GM18517 (cell line): ENCODE measurements at regions not wholly inside any gene's neighbourhood (a gene's known extent, or its start where the extent isn't known, plus 50 kb on each side); places are given as distances from the start of the nearest gene placed in this dataset.
"Not testable (repeated sequence)": the region's sequence is repeated elsewhere in the genome, so short reads cannot be mapped to it uniquely, and the experiment has no call there.

Source experiments
- ATAC-seq: cut with Tn5 transposase; IDR thresholded peaks from one replicate; pipeline ENCODE4 v1.9.1; 2021; ENCODE audit warnings: mild to moderate bottlenecking, moderate library complexity; ENCODE audit not compliant: unreplicated experiment

DNA sequence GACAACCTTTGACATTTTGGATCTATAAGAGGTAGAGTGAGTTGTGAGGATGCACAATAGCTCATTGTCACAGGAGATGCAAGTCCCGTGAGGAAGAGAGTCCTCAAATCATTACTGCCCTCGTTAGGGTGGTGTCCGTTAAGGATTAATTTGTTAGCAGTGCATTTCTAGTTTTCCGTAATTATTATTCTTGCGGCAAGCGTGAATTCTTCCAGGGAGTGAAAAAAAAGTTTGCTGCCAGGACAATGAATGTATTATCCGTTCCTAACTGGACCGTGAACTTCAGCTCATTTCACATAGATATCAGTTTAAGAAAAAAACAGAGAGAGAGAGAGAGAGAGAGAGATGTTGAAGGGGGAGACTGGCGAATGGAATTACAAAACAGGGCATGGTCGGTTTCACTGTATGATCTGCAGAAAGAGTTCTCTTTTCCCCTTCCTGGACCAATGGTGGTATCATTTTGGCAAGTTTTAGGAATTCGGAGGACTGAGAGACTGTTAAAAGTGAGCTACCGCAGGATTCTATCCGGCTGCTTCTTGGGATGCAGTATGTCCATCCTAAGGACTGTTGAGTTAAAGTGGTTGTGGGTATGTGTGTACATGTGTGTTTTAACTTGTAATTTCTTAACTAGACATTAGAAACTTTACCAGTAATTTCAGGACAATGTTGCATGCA lies 216.0 kb upstream of the NFIA start:
- ATAC-seq = no peak

DNA sequence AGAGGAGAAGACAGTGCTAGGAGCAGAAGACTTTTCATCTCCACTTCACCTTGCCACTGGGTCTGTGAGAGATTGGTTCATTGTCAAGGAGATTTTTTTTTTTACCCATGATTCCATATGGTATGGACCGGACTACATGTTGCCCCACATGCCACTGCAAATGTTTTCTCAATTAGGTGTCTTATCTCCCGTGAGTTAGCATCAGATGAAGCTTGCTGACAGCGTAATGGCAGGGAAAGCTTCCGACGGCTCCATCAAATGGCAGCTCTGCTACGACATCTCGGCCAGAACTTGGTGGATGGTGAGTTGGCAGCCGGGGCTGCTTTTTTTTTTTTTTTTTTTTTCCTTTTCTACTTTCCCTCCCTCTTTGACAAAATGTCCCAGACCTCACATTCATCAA lies 217.2 kb upstream of the NFIA start:
- no peak for ATAC-seq

DNA sequence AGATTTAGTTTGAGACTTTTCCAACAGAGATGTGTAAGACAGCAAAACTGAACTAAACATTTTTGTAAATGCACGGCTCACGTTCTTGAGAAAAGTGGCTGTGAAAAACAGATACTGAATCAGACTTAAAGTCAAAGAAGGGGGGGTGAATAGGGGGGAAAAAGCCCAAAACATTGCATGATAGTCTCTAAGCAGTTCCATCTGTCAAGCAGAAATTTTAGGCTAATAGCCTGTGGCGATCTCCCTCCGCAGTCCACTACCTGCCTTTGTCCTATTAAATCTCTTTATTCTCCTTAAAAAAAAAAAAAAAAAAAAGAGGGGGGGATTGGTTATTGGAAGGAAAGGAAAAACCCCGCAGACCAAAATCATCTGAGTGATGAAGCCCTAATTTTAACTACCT lies 217.6 kb upstream of the NFIA start:
- ATAC-seq = no peak

DNA sequence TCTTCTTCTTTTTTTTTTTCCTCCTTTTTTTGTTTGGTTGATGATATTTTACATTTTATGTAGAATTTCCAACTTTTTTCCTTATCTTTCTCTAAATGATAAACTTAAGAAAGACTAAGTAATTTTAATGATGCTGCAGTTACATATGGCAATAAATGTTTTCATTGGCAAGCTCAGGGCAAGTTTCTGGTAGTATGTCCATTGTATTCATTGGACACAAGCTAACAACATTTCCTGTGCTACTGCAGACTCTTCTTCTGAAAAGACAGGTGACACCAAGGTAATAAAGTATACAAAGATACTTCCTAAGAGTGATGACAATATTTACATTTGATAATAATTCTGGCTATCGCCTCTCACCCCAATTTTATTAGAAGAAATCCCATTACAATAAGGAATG lies 219.2 kb upstream of the NFIA start:
- ATAC-seq = no peak

DNA sequence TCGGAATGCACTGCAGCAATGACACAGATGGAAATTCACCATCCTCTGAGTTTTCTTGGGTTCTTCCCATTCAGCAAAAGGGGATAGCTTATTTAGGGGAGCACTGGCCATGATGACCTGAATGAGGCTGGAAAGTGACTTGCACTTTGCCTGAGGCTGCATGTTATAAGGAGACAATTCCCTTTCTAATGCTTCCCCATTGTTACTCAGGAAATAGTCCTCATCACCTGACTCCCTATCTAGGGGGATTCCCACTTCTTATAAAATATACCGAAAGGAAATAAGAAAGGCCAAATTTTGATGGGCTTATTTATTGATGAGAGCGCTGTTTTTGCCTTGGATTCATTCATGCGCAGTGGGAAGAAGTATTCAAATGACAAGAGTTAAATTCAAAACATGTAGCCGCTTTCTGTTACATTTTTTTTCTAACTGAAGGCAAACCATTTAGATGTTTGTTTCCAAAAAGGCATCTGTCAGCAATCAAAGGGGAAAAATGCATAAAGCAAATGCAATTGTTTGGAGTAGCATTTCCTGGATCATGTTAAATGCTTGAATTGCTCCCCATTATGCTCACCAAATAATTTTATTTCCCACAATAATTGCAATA lies 220.3 kb upstream of the NFIA start:
- ATAC-seq = no peak

DNA sequence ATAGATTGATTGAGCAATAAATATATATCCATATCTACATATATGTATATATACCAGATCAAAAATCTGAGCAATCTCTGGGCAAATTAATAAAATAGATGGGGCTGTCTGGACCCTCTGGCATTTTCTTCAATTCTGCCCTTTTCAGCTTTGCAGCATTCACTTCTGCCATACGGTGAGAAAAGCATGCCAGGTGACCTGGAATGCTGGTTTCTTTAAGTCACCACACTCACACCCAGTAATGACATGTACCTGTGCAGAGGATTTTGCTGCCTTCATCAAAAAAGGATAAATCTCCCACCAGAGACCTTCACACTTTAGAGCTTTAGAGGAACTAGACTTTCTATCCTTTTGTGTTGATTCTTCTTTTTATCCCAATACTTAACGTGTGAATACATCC lies 223.2 kb upstream of the NFIA start:
- ATAC-seq = no peak

DNA sequence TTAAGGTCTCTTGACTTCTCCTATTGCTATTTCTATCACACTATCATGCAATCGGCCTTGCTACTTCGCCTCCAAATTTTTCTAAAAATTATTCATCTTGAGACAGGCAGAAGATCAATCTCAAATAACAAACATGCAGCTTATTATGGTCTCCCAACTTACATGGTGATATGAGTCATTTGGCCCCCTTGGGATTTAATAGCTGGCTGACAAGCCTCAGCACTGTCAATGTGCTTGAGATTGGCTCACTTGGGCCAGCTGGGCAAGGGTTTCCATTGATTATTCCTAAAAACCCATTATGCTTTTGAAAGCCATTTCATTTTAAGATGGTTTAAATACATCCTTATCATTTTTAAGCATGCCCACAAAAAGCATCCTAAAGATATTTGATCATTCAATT lies 224.5 kb upstream of the NFIA start:
- ATAC-seq = no peak

DNA sequence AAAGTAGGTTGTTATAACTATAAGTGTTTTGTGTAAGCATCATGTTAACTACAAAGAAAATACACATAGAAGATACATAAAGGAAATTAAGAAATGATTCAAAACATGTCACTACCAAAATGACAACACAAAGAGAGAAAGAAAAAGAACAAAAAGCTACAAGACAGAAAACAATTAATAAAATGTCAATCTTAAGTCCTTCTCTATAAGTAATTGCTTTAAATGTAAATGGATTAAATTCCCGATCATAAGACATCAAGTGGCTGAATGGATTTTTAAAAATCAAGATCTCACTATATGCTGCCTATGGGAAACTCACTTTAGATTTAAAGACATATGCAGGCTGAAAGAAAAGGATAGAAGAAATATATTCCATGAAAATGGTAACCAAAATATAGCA lies 232.3 kb upstream of the NFIA start:
- no peak for ATAC-seq

DNA sequence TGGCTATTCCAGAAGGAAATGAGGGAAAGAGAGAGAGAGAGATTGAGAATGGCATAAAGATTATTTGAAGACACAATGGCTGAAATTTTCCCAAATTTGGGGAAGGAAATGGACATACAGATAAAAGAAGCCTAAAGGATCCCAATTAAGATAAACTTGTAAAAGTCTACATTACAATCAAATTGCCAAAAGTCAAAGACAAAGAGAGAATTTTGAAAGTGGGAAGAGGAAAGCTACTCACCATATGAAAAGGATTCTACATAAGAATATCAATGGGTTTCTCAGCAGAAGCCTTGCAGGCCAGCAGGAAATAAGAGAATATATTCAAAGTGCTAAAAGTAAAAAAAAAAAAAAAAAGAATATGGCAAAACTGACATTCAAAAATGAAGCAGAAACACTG lies 233.0 kb upstream of the NFIA start:
- no peak for ATAC-seq

DNA sequence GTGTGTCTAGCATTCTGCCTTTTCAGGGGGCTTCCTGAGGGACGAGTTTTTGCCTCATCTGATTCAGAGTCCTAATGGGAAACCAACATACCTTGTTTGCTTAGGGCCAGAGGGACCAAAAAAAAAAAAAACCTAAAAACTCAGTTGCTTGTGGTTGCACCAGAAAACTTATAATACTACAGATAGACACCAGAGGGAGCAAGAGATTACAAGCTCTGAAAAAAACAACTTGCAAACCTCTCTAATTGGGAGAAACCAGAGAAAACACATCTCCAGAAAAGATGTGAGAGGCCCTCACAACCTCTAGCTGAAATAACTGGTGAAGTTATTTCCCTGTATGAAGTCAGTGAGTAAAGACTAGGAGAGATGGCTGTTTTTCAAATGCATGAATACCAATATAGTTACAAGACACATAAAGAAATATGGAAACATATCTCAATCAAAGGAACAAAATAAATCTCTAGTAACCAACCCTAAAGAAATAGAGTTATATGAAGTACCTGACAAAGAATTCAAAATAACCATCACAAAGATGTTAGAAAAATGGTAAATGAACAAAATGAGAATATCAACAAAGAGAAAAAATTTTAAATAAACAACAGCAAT lies 233.7 kb upstream of the NFIA start:
- no peak for ATAC-seq

DNA sequence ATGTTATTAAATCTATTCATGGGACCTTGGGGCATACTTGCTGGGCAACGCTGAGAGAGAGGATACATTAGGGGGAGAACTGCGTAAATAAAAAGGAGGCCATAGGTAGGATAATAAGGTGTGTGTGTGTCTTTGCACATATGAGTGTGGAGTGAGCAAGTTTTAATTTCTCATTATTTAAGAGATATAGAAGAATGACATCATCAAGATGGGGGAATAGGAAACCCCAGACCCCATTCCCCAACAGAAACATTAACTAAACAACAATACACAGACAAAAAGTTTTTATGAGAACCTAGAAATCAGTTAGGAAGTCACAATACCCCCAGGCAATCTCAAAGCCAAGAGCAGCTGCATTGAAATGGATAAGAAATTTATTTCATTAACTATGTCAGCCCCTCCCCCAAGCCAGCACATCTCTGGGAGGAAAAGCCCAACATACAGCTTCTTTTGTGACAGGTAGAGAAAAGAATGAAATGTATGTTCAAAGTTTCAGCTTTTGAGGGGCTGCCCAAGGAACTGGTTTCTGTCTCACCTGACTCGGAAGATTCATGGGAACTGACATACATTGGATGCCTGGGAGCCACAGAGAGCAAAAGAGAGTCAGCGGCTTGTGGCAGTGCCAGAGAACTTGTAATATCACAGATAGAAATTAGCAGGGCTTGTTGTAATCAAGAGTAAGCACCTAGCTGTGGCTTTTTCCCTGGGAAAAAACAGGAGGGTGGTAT lies 234.3 kb upstream of the NFIA start:
- no peak for ATAC-seq

DNA sequence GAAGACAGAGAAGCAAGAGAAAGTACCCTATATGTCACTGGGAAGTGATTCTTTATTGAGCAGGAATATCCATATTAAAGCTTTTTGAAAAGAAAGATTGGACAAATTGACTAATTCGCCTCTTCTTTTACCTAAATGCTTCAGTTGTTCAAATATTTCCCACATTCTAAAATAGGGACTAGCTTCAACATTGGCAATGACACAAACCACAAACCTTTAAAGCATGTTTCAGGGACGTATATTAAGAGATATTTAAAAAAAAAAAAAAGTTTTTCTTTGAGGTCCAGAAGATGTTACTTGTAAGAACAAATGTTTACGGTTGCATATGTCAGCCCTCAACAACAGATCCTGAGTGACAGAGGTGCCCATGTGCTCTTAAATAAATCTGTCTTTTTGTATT lies 235.0 kb upstream of the NFIA start:
- no peak for ATAC-seq

DNA sequence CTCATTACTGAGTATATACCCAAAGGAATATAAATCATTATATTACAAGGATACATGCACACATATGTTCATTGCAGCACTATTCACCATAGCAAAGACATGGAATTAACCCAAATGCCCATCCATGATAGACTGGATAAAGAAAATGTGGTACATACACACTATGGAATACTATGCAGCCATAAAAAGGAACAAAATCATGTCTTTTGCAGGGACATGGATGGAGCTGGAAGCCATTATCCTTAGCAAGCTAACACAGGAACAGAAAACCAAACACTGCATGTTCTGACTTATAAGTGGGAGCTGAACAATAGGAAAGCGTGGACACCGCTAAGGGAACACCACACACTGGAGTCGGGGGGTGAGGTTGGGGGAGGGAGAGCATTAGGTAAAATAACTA lies 236.7 kb upstream of the NFIA start:
- not testable (repeated sequence) for ATAC-seq

DNA sequence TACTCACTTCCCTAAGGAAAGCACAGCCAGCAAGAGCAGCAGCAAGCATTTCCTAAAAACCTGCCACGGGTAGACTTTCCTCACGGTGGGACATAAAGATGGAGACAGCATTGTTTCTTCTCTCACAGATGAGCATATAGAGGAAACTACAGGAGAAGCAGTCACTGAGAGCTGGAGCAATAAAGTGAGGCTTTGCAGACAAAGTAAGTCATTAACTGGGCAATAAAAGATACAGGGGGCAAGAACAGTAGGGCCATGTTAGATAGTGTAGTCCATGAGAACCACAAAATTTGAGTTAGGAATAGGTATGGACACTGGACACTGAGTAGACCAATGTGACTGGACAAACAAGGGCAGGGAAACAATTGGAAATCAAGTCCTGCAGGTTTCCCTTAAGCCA lies 240.1 kb upstream of the NFIA start:
- no peak for ATAC-seq

DNA sequence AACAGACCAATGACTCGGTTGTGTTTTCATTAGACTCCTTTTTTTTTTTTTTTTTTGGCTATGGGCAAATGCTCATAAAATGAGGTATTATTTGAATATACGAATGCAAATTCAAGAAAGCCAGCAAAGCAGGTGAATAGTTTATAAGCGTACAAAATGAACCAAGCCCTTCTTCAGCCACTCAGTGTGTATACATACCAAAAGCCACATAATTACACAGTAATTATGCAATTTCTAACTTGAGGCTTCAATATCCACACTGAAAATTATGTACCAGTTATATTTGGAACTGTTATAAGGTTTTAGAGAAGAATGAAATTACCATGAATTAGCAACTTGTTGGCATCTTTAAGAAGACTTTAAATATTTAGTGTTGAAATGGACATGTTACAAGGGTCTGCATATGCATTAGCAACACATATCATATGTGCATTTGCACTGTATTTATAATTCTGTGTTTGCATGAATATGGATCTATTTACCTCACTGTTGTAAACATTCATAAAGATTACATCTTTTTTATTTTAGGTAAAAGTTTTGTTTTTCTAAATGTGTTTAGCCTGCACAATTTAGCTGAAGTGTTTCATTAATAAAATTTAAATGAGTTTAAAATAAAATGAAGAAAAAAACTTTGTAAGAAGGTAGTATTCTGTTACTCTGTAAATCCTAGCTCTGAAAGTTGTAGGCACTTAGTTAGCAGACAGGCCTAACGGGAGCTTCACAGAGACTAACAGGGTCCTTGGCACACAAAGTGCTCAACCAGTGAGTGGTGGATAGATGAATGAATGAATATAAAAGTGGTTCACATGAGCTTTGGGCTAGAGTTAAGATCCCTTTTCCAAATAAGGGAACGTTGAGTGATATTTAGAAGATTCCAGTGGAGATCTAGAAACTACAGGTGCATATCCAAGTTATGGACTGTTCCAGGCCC lies 241.0 kb upstream of the NFIA start:
- no peak for ATAC-seq

DNA sequence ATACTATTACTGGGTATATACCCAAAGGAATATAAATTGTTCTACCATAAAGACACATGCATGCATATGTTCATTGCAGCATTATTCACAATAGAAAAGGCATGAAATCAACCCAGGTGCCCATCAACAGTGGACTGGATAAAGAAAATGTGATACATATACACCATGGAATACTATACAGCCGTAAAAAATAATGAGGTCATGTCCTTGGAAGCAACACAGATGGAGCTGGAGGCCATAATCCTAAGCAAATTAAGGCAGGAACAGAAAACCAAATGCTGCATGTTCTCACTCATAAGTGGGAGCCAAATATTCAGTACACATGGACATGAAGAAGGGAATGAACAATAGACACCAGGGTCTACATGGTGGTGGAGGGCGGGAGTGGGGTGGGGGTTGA lies 241.9 kb upstream of the NFIA start:
- not testable (repeated sequence) for ATAC-seq

DNA sequence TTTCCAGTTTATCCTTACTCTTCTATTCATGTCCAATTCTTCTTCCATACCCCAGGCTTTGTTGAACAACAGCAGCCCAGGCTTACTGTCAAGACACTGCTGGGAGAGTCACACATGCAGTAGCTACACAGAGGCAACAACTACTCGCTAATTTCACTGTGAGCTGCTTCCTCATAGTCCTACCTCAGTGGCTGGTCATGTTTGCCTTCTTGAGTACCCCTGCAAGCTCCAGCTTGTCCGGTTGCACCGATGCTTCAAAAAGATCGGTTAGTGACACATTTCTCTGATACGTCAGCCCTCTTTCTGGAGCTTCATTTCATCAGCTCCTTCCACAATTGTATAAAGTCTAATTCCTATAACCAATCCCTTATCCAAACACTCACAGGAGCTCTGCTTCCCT lies 246.7 kb upstream of the NFIA start:
- no peak for ATAC-seq

DNA sequence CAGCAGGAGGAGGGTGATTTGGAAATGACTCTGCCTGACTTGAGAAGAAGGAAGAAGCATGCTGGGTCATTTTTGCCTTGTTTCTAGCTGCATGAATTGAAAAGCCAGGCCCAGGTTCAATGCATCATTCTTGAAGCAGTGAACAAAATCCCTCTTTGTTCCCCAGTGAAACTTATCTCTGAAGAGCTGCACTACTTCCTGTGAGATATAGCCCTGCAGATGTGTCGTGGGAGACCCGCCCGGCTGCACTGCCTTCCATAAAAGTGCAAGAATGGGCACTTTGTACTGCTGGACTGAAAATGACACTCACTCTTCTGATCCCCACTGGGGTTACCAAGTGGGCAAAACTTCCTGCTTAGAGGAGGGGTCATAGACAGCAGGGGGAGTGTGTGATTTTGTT lies 249.2 kb upstream of the NFIA start:
- no peak for ATAC-seq

DNA sequence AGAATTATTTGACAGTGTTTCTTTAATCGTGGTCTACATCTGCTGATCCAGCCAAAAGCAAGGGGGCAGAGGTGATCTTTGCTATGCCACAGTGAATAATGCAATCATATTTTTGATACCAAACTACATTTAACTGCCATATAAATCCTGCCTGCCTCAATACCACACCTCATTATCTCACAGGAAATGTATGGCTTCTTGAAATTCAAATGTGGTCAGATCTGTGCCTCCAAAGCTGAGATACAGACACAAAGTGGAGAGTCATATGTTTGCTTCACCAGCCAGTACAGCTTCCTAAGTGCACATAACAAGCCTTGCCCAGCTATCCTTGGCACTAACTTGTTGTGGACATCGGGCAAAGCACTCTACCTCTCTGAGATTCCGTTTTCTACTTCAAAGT lies 250.0 kb upstream of the NFIA start:
- no peak for ATAC-seq

DNA sequence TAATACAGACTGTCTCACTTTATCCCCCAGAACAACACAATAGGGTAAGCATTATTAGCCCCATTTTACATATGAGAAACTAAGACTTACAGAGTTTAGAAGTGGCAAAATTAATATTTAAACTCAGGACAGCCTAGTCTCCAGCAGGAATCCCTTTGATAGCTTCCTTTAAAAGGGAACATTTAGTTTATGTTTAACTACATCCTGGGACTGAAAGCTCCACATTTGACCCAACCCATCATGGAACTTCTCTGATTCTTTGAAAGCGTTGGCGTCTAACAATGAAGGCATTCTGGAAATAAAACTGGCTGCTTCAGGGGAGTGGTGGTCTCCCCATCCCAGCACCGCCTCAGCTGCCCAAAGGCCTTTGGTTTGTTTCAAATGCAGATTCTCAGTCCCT lies 250.6 kb upstream of the NFIA start:
- no peak for ATAC-seq

DNA sequence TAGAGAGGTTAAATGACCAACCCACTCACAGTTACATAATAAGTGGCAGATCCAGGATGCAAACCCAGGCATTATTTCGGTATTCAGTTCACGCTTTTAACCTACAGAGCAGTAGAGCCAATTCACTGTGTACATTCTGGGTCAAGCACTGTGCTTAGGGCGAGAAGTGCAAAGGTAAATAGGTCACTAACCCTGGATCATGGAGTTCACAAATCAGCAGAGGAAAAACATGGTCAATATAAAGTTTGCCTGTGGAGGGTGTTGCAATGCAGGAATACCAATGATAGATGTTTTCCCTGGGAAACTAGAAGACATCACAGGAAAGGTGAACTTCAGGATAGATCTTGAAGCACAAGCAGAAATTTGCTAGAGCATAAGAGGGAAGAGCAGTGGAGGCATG lies 253.4 kb upstream of the NFIA start:
- no peak for ATAC-seq
